ENCODE measurements at regions not wholly inside any gene's neighbourhood (a gene's known extent, or its start where the extent isn't known, plus 50 kb on each side); places are given as distances from the start of the nearest gene placed in this dataset.

DNA sequence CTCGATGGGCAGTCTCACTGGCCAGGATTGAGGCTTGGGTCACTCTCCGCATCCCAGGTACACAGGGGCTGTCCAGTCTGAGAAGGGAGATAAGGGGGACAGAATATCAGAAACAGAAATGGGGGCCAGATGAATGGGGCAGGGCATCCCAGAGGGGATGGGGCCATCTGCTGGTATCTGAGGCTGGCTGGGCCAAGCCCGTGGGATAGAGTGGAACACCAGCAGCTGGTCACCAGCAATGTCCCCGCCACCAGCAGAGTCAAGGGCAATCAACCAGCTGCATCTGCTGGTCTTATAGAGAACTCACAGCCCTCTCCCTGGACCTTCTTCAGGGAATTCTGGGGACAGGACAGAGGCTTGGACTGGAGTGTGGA is 128.8 kb upstream of the HAAO start:
- Histone ChIP-seq H3K27me3 (ENCODE audit: control insufficient read depth in 2 of 2, insufficient read depth in 2 of 2, low read length in 2 of 2) (no peaks in the 10 kb centered on the region), H3K4me3 (ENCODE audit: low read length in 2 of 2) (no peak overlapping the region), H3K27ac (ENCODE audit: low read depth in 2 of 2, low read length in 2 of 2) (no peak overlapping the region), H3K4me1 (ENCODE audit: control insufficient read depth in 2 of 2, insufficient read depth in 2 of 2, low read length in 2 of 2) (peaks cover 32 to 35% of the 10 kb centered on the region in 2 donors), H3K9me3 (ENCODE audit: control insufficient read depth in 2 of 2, low read length in 2 of 2) (no peaks in the 10 kb centered on the region), H3K9ac (ENCODE audit: low read depth in 1 of 2, low read length in 2 of 2) (no peak overlapping the region), H3K36me3 (ENCODE audit: control insufficient read depth in 2 of 2, insufficient read depth in 2 of 2, low read length in 2 of 2) (no peaks in the 10 kb centered on the region)

DNA sequence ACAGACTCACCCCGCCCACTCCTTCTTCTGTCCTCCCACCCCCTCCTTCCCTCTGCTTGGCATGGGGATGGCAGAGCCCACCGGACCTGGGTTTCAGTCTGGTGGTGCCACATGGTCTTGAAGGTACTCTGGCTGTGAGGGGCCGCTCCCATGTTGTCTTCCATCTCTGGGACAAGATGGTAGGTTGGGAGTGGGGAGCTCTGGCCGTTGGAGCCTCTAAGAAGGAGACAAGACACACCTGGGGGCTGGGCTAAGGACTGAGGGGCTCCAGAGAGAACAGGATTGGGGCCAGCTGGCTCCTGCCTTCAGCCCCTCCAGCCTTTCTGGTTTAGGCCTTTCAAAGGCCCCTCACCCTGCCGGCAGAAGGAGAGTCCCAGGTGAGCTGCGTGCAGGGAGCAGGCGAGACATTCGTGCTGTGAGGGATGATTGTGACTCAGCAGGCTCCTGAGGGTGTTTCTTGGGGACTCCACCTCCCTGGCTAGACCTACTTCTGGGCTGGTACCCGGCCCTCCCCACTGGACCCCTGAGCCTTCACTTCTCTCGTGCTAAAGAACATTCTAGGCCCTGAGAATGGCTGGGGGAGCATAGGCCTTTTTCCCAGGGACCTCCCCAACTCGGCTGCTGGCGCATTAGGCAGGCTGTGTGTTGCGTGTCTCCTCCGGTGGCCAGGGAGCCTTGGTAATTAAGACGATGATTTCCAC is 128.2 kb upstream of the HAAO start:
- H3K4me3 ChIP-seq (ENCODE audit: low read length in 2 of 2): no peak overlapping the region
- peaks cover 26 to 29% of the 10 kb centered on the region in 2 donors for H3K4me1 ChIP-seq (ENCODE audit: control insufficient read depth in 2 of 2, insufficient read depth in 2 of 2, low read length in 2 of 2)
- H3K27me3 ChIP-seq (ENCODE audit: control insufficient read depth in 2 of 2, insufficient read depth in 2 of 2, low read length in 2 of 2): no peaks in the 10 kb centered on the region
- H3K27ac ChIP-seq (ENCODE audit: low read depth in 2 of 2, low read length in 2 of 2): no peak overlapping the region
- no peaks in the 10 kb centered on the region for H3K9me3 ChIP-seq (ENCODE audit: control insufficient read depth in 2 of 2, low read length in 2 of 2)
- H3K9ac ChIP-seq (ENCODE audit: low read depth in 1 of 2, low read length in 2 of 2): no peak overlapping the region
- H3K36me3 ChIP-seq (ENCODE audit: control insufficient read depth in 2 of 2, insufficient read depth in 2 of 2, low read length in 2 of 2): no peaks in the 10 kb centered on the region

DNA sequence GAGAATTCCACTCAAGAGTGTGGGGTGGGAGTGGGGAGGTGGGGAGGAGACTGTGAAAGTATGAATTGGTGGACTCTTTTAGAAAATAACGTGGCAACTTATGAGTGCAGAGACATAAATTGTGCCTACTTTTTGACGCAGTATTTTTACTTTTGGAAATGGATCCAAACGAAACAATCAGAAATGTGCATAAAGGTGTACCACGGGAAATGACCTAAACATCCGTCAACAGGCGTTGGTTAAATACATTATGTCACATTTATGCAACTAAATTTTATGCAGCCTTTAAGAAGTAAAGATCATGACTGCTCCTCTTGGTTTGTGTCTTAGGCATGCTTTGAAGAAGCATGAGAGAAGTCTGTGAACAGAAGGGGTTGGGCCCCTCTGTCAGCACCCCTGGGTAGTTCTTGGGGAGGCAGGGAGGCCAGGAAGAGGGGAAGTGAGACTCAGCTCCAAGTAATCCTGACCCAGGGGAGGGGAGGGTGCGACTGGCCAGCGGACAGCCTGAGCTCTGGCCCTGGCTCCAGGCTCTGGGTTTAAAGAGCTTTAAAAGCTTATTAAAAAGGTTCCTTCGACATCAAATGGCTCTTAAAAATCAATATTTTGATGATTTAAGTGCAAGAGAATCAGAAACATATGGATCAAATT is 126.4 kb upstream of the HAAO start:
- no peaks in the 10 kb centered on the region for H3K27me3 ChIP-seq (ENCODE audit: control insufficient read depth in 2 of 2, insufficient read depth in 2 of 2, low read length in 2 of 2)
- no peak overlapping the region for H3K9ac ChIP-seq (ENCODE audit: low read depth in 1 of 2, low read length in 2 of 2)
- H3K9me3 ChIP-seq (ENCODE audit: control insufficient read depth in 2 of 2, low read length in 2 of 2): no peaks in the 10 kb centered on the region
- no peak overlapping the region for H3K27ac ChIP-seq (ENCODE audit: low read depth in 2 of 2, low read length in 2 of 2)
- no peaks in the 10 kb centered on the region for H3K36me3 ChIP-seq (ENCODE audit: control insufficient read depth in 2 of 2, insufficient read depth in 2 of 2, low read length in 2 of 2)
- peaks cover 12 to 23% of the 10 kb centered on the region in 2 donors for H3K4me1 ChIP-seq (ENCODE audit: control insufficient read depth in 2 of 2, insufficient read depth in 2 of 2, low read length in 2 of 2)
- H3K4me3 ChIP-seq (ENCODE audit: low read length in 2 of 2): no peak overlapping the region

DNA sequence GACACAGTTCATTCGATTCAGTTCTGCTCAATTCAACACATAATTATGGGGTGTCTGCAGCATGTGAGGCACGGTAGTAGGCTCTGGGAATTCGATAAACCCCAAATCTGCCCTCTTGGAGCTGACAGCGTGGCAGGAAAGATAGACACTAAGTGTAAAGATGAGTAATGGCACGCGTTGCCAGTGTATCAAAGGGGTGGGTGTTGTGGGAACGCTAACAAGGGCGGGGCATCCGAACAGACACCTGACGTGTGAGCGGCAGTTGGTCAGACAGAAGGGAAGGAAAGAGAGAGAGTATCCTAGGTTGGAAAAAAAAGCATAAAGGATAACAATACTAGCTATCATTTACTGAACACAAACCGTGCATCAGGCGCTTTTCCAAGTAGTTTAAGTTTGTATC is 125.7 kb upstream of the HAAO start:
- Histone ChIP-seq H3K9me3 (ENCODE audit: control insufficient read depth in 2 of 2, low read length in 2 of 2) (no peaks in the 10 kb centered on the region), H3K36me3 (ENCODE audit: control insufficient read depth in 2 of 2, insufficient read depth in 2 of 2, low read length in 2 of 2) (no peaks in the 10 kb centered on the region), H3K4me1 (ENCODE audit: control insufficient read depth in 2 of 2, insufficient read depth in 2 of 2, low read length in 2 of 2) (peaks cover 13 to 28% of the 10 kb centered on the region in 2 donors), H3K27me3 (ENCODE audit: control insufficient read depth in 2 of 2, insufficient read depth in 2 of 2, low read length in 2 of 2) (no peaks in the 10 kb centered on the region), H3K4me3 (ENCODE audit: low read length in 2 of 2) (no peak overlapping the region), H3K9ac (ENCODE audit: low read depth in 1 of 2, low read length in 2 of 2) (no peak overlapping the region), H3K27ac (ENCODE audit: low read depth in 2 of 2, low read length in 2 of 2) (peak overlapping the region in 1 of 2 donors; percentile 44)

DNA sequence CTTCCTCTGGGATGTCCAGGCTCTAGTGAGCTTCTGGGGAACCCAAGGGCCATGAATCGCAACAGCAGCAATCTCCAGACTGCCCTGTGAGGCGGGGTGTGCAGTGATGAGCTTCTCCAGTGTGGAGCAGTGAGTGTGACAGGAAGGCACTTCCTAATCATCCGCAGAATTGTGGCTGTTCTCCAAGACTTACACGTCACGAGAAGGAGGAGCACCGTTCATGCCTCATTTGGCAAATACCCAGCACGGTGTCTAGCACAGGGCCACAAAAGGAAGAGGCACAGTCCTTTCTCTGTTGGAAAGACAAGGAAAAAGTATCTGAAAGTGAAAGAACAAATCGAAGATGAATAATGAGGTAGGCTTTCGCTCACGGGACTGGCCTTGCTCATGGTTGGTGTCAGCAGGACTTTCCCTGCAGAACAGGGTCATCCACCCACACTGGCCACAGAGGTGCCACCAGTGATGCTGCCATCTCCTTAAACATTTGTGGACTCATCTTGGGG is 125.1 kb upstream of the HAAO start:
- no peak overlapping the region for H3K9ac ChIP-seq (ENCODE audit: low read depth in 1 of 2, low read length in 2 of 2)
- H3K4me1 ChIP-seq (ENCODE audit: control insufficient read depth in 2 of 2, insufficient read depth in 2 of 2, low read length in 2 of 2): peaks cover 10 to 24% of the 10 kb centered on the region in 2 donors
- peak overlapping the region; percentile 11 to 47 for H3K27ac ChIP-seq (ENCODE audit: low read depth in 2 of 2, low read length in 2 of 2)
- no peaks in the 10 kb centered on the region for H3K27me3 ChIP-seq (ENCODE audit: control insufficient read depth in 2 of 2, insufficient read depth in 2 of 2, low read length in 2 of 2)
- no peaks in the 10 kb centered on the region for H3K9me3 ChIP-seq (ENCODE audit: control insufficient read depth in 2 of 2, low read length in 2 of 2)
- H3K36me3 ChIP-seq (ENCODE audit: control insufficient read depth in 2 of 2, insufficient read depth in 2 of 2, low read length in 2 of 2): no peaks in the 10 kb centered on the region
- no peak overlapping the region for H3K4me3 ChIP-seq (ENCODE audit: low read length in 2 of 2)

DNA sequence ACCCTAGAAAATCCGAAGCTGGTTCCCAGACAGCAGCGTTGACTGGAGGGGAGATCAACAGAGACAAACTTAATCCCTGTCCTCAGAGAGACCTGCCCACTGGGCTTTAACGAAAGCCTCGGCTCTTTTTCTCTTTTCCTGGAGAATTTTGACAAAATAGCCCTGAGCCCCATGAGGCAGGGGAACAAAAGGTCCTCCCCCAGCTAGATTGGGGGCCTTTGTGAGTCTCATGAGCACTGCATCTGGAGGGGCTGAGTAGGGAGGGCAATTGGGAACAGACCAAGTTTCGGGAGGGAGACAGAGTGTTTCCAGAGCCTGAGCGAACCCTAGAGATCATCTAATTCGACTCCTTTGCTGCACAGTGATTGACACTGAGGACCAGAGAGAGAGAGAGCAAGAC is 123.9 kb upstream of the HAAO start:
- H3K4me1 ChIP-seq (ENCODE audit: control insufficient read depth in 2 of 2, insufficient read depth in 2 of 2, low read length in 2 of 2): peaks cover 9 to 19% of the 10 kb centered on the region in 2 donors
- no peaks in the 10 kb centered on the region for H3K9me3 ChIP-seq (ENCODE audit: control insufficient read depth in 2 of 2, low read length in 2 of 2)
- no peaks in the 10 kb centered on the region for H3K36me3 ChIP-seq (ENCODE audit: control insufficient read depth in 2 of 2, insufficient read depth in 2 of 2, low read length in 2 of 2)
- H3K27me3 ChIP-seq (ENCODE audit: control insufficient read depth in 2 of 2, insufficient read depth in 2 of 2, low read length in 2 of 2): no peaks in the 10 kb centered on the region
- H3K27ac ChIP-seq (ENCODE audit: low read depth in 2 of 2, low read length in 2 of 2): no peak overlapping the region
- no peak overlapping the region for H3K4me3 ChIP-seq (ENCODE audit: low read length in 2 of 2)
- H3K9ac ChIP-seq (ENCODE audit: low read depth in 1 of 2, low read length in 2 of 2): no peak overlapping the region

DNA sequence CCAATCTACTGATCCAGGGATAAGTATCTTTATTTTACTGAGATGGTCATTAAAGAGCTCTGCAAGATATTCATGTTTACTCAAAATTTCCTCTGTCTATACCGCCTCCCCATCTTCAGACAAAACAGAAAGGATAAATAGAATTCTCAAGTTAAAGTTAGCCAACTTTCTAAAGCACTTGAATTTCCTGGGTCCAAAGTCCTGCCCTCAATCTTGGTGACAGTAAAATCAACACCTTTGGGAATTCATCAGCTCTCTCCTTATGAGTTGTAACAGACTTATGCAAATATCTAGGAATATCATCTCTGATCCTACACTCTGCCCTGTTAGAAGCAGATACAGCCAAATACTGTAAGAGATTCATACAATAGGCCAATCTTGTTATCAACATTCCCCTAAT is 122.5 kb upstream of the HAAO start:
- Histone ChIP-seq H3K36me3 (ENCODE audit: control insufficient read depth in 2 of 2, insufficient read depth in 2 of 2, low read length in 2 of 2) (no peaks in the 10 kb centered on the region), H3K27me3 (ENCODE audit: control insufficient read depth in 2 of 2, insufficient read depth in 2 of 2, low read length in 2 of 2) (no peaks in the 10 kb centered on the region), H3K4me1 (ENCODE audit: control insufficient read depth in 2 of 2, insufficient read depth in 2 of 2, low read length in 2 of 2) (peaks cover 9 to 19% of the 10 kb centered on the region in 2 donors), H3K27ac (ENCODE audit: low read depth in 2 of 2, low read length in 2 of 2) (peak overlapping the region in 1 of 2 donors; percentile 23), H3K9ac (ENCODE audit: low read depth in 1 of 2, low read length in 2 of 2) (no peak overlapping the region), H3K4me3 (ENCODE audit: low read length in 2 of 2) (no peak overlapping the region), H3K9me3 (ENCODE audit: control insufficient read depth in 2 of 2, low read length in 2 of 2) (no peaks in the 10 kb centered on the region)

DNA sequence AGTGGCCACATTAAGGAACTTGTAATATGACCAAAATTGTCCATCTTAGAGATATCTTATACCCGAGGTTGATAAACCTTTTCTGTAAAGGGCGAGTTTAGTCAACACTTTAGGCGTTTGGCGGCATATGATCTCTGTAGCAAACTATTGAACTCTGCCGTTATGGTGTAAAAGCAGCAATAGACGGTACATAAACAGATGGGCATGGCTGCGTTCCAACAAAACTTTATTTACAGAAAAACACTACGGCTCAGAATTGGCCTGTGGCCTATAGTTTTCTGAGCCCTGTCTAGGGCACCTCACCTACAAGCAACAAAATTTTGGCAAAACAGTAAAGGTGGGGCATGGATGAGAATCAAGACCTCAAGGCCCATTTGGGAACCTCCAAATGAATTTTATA is 121.9 kb upstream of the HAAO start:
- Histone ChIP-seq H3K36me3 (ENCODE audit: control insufficient read depth in 2 of 2, insufficient read depth in 2 of 2, low read length in 2 of 2) (no peaks in the 10 kb centered on the region), H3K9ac (ENCODE audit: low read depth in 1 of 2, low read length in 2 of 2) (no peak overlapping the region), H3K27me3 (ENCODE audit: control insufficient read depth in 2 of 2, insufficient read depth in 2 of 2, low read length in 2 of 2) (no peaks in the 10 kb centered on the region), H3K4me3 (ENCODE audit: low read length in 2 of 2) (no peak overlapping the region), H3K27ac (ENCODE audit: low read depth in 2 of 2, low read length in 2 of 2) (peak overlapping the region in 1 of 2 donors; percentile 23), H3K4me1 (ENCODE audit: control insufficient read depth in 2 of 2, insufficient read depth in 2 of 2, low read length in 2 of 2) (peaks cover 9 to 19% of the 10 kb centered on the region in 2 donors), H3K9me3 (ENCODE audit: control insufficient read depth in 2 of 2, low read length in 2 of 2) (no peaks in the 10 kb centered on the region)

DNA sequence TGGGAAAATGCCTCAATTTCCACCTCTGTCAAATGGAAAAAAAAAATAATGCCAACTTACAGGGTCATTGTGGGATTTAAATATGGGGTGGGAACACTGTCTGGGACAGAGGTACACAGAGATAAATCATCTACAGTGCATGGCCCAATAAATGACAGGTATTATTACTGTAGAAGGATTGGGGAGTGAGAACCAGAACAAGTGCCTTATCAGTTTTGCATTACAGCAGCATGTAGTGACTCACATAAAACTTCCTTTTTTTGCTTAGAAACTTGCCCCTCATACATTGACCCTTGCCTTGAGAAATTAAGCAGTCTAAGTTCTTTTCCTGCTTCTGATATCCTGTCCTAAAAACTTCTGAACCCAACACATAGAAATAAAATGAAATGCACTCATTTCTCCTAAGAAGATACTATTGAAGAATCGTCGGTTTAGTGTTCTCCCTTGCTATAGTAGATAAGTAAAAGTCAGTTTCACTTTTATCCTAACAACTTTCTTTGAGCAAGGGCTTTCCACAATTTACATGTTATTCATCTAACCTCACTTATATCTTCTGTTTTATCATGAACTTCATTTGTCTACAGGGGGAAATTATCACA is 121.0 kb upstream of the HAAO start:
- Histone ChIP-seq H3K4me1 (ENCODE audit: control insufficient read depth in 2 of 2, insufficient read depth in 2 of 2, low read length in 2 of 2) (peaks cover 9 to 19% of the 10 kb centered on the region in 2 donors), H3K36me3 (ENCODE audit: control insufficient read depth in 2 of 2, insufficient read depth in 2 of 2, low read length in 2 of 2) (no peaks in the 10 kb centered on the region), H3K27me3 (ENCODE audit: control insufficient read depth in 2 of 2, insufficient read depth in 2 of 2, low read length in 2 of 2) (no peaks in the 10 kb centered on the region), H3K9ac (ENCODE audit: low read depth in 1 of 2, low read length in 2 of 2) (no peak overlapping the region), H3K4me3 (ENCODE audit: low read length in 2 of 2) (no peak overlapping the region), H3K9me3 (ENCODE audit: control insufficient read depth in 2 of 2, low read length in 2 of 2) (no peaks in the 10 kb centered on the region), H3K27ac (ENCODE audit: low read depth in 2 of 2, low read length in 2 of 2) (peak overlapping the region in 1 of 2 donors; percentile 17)

DNA sequence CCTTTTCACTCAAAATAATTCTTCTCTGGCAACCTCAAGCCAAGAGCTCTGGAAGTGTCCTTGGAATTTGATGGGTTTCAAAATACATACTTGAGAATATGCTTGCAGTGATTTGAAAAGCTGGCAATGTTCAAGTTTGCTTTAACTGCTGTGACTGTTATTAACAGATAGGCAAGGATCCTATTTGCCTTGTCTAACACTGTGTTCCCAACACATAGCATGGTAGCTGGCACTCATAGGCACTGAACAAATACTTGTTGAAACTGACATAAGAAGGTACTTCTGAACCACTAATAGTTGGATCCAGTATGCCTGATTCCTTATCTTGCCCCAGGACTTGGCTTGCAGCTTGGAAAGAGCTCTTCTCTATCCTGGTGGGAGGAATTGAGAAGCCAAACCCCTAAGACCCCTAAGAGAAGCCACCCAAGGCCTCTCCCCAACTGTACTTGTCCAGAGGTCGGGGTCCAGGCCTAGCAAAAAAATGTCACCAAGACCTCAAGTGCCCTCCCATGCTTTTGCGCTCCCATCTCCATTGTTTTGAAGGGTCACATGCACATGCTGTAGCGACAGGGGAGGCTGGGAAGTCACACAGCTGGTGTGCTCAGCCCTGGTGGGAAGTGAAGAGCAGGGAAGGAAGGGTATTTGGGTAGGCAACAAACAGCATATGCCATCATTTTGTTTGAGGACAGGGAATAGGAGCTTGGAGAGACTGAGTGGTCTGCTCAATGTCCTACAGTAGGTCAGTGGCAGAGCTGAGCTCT is 118.4 kb upstream of the HAAO start:
- H3K27me3 ChIP-seq (ENCODE audit: control insufficient read depth in 2 of 2, insufficient read depth in 2 of 2, low read length in 2 of 2): no peaks in the 10 kb centered on the region
- peaks cover 19 to 36% of the 10 kb centered on the region in 2 donors for H3K4me1 ChIP-seq (ENCODE audit: control insufficient read depth in 2 of 2, insufficient read depth in 2 of 2, low read length in 2 of 2)
- H3K4me3 ChIP-seq (ENCODE audit: low read length in 2 of 2): no peak overlapping the region
- H3K9ac ChIP-seq (ENCODE audit: low read depth in 1 of 2, low read length in 2 of 2): no peak overlapping the region
- H3K36me3 ChIP-seq (ENCODE audit: control insufficient read depth in 2 of 2, insufficient read depth in 2 of 2, low read length in 2 of 2): no peaks in the 10 kb centered on the region
- no peaks in the 10 kb centered on the region for H3K9me3 ChIP-seq (ENCODE audit: control insufficient read depth in 2 of 2, low read length in 2 of 2)
- H3K27ac ChIP-seq (ENCODE audit: low read depth in 2 of 2, low read length in 2 of 2): no peak overlapping the region

All from mucosa of rectum (tissue), 2 donors.